Osteoblast (primary cell): ENCODE measurements at regions not wholly inside any gene's neighbourhood (a gene's known extent, or its start where the extent isn't known, plus 50 kb on each side); places are given as distances from the start of the nearest gene placed in this dataset.

Experiments
- DNase-seq: peaks from one replicate; pipeline ENCODE4 v3.0.0; 2011; ENCODE audit warnings: low spot score, mixed read lengths; ENCODE audit not compliant: insufficient read length; ENCODE audit errors: missing footprints
- H2AFZ ChIP-seq: 2 replicates; pipeline ENCODE4 v1.6.0; 2011; ENCODE audit warnings: mild to moderate bottlenecking, low read length
- H3K27ac ChIP-seq: 2 replicates; pipeline ENCODE4 v1.5.1; 2011; ENCODE audit warnings: mild to moderate bottlenecking, low read depth, low read length, moderate library complexity
- H3K27me3 ChIP-seq: 2 replicates; pipeline ENCODE4 v1.6.0; 2012; ENCODE audit warnings: mild to moderate bottlenecking, control low read depth, inconsistent platforms, low read length, moderate library complexity; ENCODE audit not compliant: insufficient read depth
- H3K36me3 ChIP-seq: 2 replicates; pipeline ENCODE4 v1.5.1; 2011; ENCODE audit warnings: mild to moderate bottlenecking, low read length, control low read depth, moderate library complexity; ENCODE audit not compliant: insufficient read depth
- H3K4me1 ChIP-seq: 2 replicates; pipeline ENCODE4 v1.5.1; 2011; ENCODE audit warnings: mild to moderate bottlenecking, low read length, control low read depth, moderate library complexity; ENCODE audit not compliant: insufficient read depth
- H3K4me2 ChIP-seq: 2 replicates; pipeline ENCODE4 v1.6.0; 2011; ENCODE audit warnings: mild to moderate bottlenecking, low read length; ENCODE audit not compliant: insufficient read depth
- H3K4me3 ChIP-seq: fragments of 200-600 bp; sonication (generic); 3 replicates; pipeline ENCODE4 v1.5.1; 2012; ENCODE audit warnings: mild to moderate bottlenecking, low read length, inconsistent platforms; ENCODE audit not compliant: insufficient read depth
- H3K79me2 ChIP-seq: 2 replicates; pipeline ENCODE4 v1.6.0; 2012; ENCODE audit warnings: mild to moderate bottlenecking, low read length, control low read depth, inconsistent platforms; ENCODE audit not compliant: insufficient read depth
- H3K9me3 ChIP-seq: 2 replicates; pipeline ENCODE4 v1.5.1; 2011; ENCODE audit warnings: low read depth, low read length, control low read depth
- H4K20me1 ChIP-seq: 2 replicates; pipeline ENCODE4 v1.6.0; 2012; ENCODE audit warnings: mild to moderate bottlenecking, low read length, control low read depth; ENCODE audit not compliant: insufficient read depth
- CTCF ChIP-seq: IDR thresholded peaks from 2 replicates; pipeline ENCODE4 v1.5.1; 2011; ENCODE audit warnings: mild to moderate bottlenecking, low read depth, low read length, moderate library complexity; ENCODE audit errors: extremely low read depth

- Histone ChIP-seq H3K4me2 (no peak overlapping the region), H3K27ac (no peak overlapping the region), H3K4me3 (no peak overlapping the region), H3K4me1 (no peaks in the 10 kb centered on the region), H4K20me1 (no peaks in the 10 kb centered on the region), H3K79me2 (no peaks in the 10 kb centered on the region), H3K36me3 (no peaks in the 10 kb centered on the region), H3K27me3 (no peaks in the 10 kb centered on the region), H2AFZ (no peak overlapping the region), H3K9me3 (no peaks in the 10 kb centered on the region)
- DNase-seq, result peak; percentile 76
- no peak for TF ChIP-seq CTCF
These were observed 178.6 kb downstream of the TMEM18 start for GRCh38 chr2:498493-499178.

GRCh38 chr2:497770-498492 is 179.3 kb downstream of the TMEM18 start:
- Histone ChIP-seq H3K4me1 (no peaks in the 10 kb centered on the region), H3K4me3 (no peak overlapping the region), H4K20me1 (no peaks in the 10 kb centered on the region), H2AFZ (no peak overlapping the region), H3K9me3 (no peaks in the 10 kb centered on the region), H3K36me3 (no peaks in the 10 kb centered on the region), H3K4me2 (no peak overlapping the region), H3K79me2 (no peaks in the 10 kb centered on the region), H3K27me3 (no peaks in the 10 kb centered on the region), H3K27ac (no peak overlapping the region)
- peak; percentile 37 for DNase-seq
- TF ChIP-seq CTCF, result no peak

GRCh38 chr2:496729-497128 is 180.5 kb downstream of the TMEM18 start:
- no peaks in the 10 kb centered on the region for H3K79me2 ChIP-seq
- H2AFZ ChIP-seq, result no peak overlapping the region
- no peaks in the 10 kb centered on the region for H4K20me1 ChIP-seq
- no peaks in the 10 kb centered on the region for H3K27me3 ChIP-seq
- no peak overlapping the region for H3K4me3 ChIP-seq
- TF ChIP-seq CTCF, result no peak
- no peak overlapping the region for H3K27ac ChIP-seq
- H3K36me3 ChIP-seq, result no peaks in the 10 kb centered on the region
- DNase-seq, result no peak
- no peaks in the 10 kb centered on the region for H3K9me3 ChIP-seq
- no peaks in the 10 kb centered on the region for H3K4me1 ChIP-seq
- H3K4me2 ChIP-seq, result no peak overlapping the region

- Histone ChIP-seq H3K4me2 (no peak overlapping the region), H4K20me1 (no peaks in the 10 kb centered on the region), H3K9me3 (peaks cover 3% of the 10 kb centered on the region), H2AFZ (no peak overlapping the region), H3K27ac (no peak overlapping the region), H3K36me3 (no peaks in the 10 kb centered on the region), H3K4me1 (no peaks in the 10 kb centered on the region), H3K4me3 (no peak overlapping the region), H3K79me2 (no peaks in the 10 kb centered on the region), H3K27me3 (no peaks in the 10 kb centered on the region)
- DNase-seq, result peak; percentile 51
- TF ChIP-seq CTCF, result no peak
These were observed 181.4 kb downstream of the TMEM18 start for GRCh38 chr2:495745-496275.
